GM21619 (cell line): ENCODE measurements at regions not wholly inside any gene's neighbourhood (a gene's known extent, or its start where the extent isn't known, plus 50 kb on each side); places are given as distances from the start of the nearest gene placed in this dataset.

Experiments
- ATAC-seq: cut with Tn5 transposase; IDR thresholded peaks from one replicate; pipeline ENCODE4 v1.9.1; 2021; ENCODE audit not compliant: unreplicated experiment

DNA sequence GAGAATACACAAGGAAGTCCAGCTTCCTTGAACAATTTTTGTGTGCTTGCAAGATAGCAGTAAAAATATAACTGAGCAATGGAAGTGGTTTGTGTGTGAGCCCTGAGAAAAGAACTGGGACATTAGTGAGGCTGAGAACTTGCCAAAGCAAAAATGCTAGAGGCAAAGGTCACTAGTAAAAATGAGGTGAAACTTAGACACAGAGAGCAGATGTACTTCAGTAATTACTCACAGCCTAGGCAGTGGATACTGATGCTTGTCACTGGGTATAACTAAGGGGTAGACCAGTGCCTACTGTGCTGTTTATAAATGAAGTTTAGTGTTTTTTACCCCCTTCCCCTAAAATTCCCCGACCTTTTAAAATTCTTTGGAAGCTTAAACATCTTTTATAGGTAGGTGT, 450.1 kb downstream of the LPIN1 start:
- ATAC-seq: no peak

DNA sequence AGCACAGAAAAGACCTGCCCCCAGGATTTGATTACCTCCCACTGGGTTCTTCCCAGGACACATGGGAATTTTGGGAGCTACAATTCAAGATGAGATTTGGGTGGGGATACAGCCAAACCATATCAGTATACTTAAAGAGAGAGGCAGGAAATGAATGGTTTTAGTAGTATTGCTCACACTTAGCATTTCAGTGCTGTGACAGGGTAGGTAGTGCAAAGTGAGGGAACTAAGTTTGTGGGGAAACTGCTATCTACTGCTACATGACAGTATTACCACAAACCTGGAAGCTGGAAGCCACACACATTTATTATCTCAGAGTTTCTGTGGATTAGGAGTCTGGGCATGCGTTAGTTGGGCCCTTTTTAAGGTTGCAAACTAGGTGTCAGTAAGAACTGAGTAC, 450.7 kb downstream of the LPIN1 start:
- ATAC-seq: no peak

DNA sequence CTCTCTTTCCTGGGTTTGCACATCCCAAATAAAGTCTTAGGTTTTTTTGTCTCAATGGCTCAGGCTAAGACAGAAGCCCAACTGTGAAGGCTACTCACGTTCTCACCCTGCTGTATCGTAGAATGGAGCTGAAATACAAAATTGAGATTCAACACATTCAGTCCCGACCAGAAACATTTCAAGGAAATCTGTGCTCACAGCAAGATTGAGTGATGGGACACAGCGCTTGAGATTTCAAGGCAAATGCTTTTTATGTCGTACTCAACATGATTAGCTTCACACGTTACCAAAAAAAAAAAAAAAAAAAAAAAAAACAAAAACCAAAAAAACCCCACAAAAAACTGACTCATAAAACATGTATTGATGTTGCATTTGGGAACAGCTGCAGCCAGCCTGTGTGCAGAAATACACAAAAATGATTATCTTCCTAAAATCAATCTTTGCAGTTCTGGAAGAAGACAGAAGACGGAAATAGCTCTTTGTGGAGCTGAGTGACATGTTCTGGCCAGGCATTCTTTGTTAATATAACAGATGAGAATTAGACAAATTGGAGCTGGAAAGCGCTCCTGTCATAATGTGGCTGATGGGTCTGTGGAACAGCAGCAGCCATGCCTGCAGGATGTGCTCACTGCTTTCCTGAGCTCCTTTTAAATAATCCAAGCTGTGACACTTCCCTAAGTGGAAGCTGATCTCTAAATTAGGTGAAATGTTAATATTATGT, 453.2 kb downstream of the LPIN1 start:
- no peak for ATAC-seq

DNA sequence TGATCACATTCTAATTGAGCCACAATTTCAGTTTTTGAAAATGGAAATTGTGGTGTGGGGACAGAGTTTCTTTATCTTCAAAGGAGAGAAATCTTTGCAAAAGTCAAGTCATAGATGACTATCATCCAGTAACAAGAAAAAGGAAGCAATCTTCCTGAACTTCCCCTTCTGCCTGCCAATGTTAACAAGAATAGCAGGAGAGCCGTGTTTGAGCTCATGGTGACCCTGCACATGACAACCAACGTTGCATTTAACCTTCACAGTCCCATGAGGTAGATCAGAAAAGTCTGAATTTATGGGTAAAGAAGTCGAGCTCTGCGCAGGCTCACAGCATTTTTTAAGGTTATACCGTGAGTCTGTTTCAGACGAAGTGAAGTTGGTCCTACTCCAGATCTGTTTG, 454.9 kb downstream of the LPIN1 start:
- ATAC-seq: no peak

DNA sequence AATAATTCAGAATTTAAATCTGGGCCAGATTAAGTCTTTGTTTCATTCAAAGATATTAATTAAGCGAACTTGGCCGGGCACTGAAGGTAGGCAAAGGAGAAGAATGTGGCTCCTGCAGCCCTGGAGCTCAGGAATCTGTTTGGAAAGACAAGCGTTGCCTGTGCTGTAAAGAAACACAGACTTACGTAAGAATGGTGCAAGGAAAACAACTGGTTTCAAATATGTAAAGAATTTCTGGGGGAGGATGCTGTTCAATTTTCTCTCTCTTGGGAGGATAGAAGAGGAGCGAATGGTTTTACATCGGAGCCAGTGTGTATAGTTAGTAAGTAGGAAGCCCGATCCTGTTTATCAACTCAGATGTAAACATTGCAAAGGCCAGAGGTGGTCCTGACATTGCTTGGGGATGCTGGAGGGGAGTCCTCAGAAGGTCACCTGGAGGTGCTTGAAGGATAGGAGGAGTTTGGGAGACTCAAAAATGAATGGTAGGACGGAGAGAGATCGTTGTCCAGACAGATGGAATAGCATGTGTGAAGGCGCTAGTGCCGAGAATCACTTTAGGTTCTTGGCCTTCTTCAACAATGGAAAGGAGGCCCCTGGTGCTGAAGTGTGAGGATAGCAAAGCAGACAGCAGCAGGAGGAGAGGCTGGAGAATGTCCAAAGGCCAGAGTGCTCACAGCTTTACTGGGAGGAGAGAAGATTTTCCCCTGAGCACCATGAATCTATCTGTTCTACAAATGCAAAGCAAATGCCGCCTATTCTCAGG, 456.1 kb downstream of the LPIN1 start:
- no peak for ATAC-seq

DNA sequence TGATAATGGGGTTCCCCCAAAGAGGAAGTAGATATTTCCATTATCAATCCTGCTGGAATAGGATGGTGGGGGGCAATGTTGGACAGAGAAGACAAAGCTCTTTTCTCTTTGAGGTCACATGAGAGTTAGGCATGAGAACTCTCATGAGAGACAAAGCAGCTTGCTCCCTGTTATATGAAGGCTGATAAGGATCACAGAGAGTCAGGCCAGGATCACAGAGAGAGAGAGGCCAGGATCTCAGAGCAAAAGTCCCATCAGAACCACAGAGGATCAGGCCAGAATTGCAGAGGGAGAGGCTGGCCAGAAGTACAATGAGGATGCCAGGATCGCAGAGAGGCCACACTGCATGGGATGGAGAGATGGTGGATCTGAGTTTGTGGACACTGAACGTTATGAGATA, 457.1 kb downstream of the LPIN1 start:
- no peak for ATAC-seq

DNA sequence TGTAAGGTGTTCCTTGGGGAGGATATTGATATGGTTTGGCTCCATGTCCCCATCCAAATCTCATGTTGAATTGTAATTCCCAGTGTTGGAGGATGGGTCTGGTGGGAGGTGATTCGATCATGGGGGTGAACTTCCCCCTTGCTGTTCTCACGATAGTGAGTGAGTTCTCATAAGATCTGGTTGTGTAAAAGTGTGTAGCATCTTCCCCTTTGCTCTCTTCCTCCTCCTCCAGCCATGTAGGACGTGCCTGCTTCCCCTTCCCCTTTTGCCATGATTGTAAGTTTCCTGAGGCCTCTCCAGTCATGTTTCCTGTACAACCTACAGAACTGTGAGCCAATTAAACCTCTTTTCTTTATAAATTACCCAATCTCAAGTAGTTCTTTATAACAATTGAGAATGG, 458.7 kb downstream of the LPIN1 start:
- no peak for ATAC-seq

DNA sequence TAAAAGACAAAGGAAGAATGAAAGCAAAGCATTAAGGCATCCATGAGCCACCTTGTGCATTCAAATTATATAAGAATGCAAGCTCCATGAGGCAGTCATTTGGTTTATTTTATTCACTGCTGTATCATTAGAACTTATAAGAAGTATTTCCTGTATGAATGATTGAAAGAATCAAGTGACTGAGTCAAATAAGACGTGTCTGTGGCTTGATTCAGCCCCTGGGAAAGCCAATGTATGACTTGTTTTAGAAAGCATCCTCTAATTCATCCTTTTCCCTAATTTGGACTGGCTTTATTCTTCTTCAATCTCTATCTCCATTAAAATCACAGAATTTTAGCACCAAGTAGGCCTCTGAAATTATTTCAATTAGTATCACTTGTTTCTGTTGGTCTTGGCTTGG, 461.1 kb downstream of the LPIN1 start:
- ATAC-seq: no peak

DNA sequence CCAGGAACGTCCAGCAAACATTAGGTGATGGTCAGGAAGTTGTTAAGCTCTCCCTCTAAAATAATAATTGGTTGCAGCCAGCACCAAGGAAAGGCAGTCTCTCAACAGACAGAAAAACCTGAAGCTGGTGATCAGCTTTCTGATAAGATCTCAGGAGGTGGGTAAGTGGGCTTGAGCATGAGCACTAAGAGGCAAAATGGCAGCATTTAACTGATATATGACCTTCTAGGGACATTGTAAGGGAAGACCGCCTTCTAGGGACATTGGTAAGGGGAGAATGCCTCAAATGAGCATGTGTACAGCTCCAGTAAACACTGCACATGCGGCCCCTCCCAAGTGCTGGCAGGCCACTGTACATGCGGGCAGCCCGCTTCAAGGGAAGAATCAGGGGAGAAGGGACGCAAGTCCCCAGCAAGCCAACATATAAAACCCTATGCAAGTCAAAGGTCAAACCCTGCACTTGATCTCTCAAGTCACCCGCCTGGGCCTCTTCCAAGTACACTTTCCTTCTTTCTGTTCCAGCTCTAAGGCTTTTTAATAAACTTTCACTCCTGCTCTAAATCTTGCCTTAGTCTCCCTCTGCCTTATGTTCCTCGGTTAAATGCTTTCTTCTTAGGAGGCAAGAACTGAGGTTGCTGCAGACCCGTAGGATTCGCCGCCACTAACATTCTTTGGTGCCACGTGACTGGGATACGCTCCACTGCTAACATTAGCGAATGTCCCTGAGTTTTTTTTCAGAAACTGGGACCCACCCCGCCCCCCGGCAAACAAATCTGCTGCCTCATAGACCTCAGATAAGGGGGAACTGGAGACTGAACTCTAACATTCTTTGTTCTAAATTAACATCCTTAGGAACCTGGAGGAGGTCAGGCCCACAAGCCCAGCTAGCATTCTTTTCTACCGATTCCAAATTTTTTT, 463.8 kb downstream of the LPIN1 start:
- no peak for ATAC-seq

DNA sequence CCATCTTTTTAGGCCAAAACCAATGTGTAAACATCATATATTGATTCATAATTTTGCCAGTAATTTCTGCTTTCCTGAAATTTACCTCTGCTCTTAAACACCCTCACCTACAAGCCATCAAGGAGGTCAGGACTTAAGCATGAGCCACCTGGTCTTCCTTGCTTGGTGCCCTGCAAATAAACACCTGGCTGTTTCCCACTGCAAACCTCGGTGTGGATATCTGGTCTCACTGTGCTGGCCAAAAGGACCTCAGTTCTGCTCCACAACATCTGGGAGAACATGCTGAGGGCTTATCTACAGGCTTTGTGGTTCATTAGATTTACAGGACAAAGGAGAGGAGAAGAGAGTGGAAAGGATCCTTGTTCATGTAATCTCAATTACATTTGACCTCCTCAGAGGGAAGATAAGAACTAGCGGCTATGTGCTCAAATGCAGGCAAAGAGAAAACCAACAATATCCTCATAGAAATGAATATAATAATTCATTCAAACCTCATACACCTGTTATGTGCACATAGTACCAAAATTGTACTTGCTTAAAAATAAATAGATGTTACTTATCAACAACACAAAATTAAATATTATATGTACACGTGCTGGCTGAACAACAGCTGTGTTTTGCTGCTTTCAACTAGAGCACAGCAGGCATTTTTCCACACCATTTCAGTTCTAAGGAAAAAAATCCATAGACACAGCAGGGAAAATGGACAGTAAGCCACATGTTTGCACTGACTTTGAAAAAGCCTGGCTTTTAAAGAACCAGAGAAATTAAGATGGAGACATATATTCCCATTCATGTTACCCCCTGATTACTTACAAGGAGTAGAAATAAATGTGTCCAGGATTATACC, 465.1 kb downstream of the LPIN1 start:
- ATAC-seq: no peak

DNA sequence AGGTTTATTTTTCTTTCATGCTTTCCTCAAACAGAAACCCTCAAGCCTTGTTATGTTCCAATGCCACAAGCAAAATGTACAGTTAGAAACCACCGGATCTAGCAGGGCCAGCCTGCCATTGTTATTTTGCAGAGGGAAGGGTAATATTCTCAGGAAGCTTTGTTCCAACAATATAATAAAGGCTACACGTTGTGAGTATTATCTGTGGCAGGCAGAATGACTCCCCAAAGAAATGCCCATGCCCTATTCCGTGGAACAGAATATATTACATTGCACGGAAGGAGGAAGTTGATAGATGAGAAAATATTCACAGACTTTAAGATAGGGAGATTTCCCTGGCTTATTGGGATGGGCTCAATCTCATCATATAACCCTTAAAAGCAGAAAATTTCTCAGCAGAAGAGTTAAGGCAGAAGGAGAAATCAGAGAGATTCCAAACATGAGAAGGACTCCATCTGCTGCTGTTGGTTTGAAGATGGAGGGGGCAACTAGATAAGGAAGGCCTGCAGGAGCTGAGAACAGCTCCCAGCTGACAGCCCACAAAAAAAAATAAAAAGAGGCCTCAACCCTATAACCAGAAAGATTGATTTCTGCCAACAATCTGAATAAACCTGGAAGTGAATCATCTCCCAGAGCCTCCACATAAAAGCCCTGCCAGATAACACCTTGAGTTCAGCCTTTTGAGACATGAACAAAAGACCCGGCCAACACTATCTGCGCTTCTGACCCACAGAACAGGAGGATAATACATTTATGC, 466.6 kb downstream of the LPIN1 start:
- ATAC-seq: no peak

DNA sequence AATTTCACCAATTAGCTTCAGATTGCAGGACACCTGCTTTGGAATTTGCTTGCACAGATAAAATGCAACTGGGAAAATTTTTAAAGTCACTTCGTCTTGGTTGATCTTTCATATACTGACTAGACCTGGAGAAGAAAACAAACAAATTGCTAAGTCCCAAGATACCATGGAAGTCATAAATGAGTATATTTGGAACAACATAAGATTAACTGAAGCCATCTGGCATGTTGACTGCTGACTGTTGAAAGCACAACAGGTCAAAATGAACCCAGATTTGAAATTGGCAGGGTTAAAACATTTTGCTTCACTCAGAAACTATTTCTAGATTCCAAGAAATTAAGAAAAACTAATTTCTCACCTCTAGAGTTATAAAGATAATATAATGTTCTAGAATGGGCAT, 470.7 kb downstream of the LPIN1 start:
- no peak for ATAC-seq

DNA sequence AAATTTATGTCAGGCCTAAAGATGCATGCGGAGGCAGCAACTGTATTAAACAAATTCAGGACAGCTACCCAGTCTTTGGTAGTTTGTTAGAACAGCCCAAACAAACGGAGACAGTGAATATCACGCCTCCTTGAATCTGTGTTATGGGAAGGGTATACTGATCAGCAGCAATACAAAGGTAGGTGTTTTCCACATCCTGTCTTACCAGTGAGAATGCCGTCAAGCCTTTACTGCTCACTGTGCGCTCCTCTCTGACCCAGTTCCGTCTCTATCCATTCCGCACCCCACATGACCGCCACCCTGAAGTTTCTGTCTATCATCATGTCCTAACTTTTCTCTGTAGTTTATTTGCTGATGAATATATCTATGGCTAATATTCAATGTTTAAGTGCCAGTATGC, 473.3 kb downstream of the LPIN1 start:
- no peak for ATAC-seq

DNA sequence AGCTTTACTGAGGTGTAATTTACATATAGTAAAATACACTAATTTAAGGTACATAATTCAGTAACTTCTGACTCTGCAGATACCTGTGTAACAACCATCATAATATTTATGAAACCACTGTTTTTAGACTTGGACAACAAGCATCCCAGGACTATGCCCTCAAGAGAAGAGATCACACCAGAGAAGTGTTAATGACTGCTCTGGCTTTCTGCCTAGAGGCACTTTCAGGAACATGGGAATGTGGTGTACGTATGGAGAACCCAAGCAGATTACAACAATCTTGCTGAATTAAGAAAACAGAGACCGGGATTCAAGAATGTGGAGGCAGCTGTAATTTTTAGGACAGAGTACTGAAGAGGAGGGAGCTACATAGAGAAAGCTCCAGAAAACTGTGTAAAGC, 475.2 kb downstream of the LPIN1 start:
- no peak for ATAC-seq

DNA sequence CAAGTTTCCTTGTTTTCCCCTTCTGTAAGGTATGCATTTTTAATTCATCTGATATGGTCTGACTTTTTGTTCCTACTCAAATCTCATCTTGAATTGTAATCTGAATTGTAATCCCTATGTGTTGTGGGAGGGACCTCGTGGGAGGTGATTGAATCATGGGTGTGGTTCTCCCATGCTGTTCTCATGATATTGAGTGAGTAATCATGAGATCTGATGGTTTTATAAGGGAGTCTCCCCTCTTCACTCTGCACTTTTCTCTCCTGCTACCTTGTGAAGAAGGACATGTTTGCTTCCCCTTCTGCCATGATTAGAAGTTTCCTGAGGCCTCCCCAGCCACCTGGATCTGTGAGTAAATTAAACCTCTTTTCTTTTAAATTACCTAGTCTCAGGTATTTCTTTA, 476.1 kb downstream of the LPIN1 start:
- ATAC-seq: no peak

DNA sequence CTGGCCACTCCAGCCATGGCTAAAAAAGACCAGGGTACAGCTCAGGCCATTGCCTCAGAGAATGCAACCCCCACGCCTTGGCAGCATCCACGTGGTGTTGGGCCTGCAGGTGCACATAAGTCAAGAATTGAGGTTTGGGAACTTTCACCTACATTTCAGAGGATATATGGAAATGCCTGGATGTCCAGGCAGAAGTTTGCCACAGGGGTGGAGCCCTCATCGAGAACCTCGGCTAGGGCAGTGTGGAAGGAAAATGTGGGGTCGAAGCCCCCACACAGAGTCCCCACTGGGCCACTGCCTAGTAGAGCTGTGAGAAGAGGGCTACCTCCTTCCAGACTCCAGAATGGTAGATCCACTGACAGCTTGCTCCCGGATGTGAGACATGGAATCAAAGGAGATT, 477.3 kb downstream of the LPIN1 start:
- no peak for ATAC-seq

DNA sequence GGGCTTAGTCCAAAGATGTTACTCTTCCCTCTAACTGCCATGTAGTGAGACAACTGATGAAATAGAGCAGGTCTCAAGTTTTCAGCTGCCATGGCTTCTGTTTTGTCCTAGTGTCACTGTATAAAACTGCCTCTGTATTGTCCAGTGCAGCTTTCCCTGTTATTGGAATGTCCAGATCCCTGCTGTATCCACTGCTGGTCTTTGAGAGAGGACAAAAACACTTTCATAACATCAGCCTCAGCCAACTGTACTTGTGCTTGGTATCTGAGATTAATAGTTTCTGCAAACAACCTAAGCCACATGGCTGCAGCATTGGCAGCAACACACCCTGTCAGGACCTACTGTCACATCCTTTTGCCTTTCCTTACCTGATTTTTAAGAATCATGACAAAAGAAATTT, 480.2 kb downstream of the LPIN1 start:
- no peak for ATAC-seq

DNA sequence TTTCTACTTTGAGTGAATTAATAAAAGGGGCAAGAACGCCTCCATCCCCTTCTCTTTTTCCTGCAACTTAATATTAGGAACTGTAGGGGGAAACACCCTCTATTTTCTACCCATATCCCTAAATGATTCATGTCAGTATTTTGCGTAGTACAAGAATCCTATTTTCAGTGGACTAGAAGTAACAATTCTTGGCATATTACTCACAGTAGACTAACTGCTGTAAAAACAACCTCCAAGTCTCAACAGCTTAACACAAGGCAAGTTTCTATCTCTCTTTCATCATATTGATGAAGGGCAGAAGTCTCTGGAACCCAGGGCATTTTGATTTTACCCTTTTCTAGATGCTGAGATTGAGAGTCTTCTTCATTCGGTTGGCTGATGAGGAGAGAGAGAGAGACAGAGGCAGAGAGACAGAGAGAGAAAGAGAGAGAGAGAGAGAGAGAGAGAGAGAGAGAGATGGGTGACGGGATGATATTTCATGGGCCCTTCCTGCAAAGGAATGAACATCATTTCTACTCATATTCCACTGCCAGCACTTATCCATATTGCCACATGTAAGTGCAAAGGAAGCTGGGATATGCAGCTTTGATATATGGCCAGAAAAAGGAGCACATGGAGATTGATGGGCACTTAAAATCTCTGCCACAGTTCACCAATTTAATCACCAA, 481.6 kb downstream of the LPIN1 start:
- ATAC-seq: no peak

DNA sequence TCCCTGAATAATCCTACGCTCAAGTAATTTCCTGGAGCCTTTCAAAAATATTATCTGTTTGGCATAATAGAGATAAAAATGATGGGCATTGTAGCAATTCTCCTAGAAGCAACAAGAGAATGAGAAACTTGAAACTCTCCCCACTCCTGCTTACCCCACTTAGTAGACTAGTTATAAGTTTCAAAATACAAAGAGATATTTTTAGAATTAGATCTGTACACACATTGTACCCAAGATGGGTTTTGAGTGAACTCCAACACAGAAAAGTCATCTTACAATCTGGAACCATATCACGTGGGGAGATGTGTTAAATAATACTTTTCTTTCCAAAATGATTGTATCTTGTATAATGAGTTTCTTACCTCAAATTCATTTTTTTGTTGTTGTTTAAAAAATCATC, 484.9 kb downstream of the LPIN1 start:
- no peak for ATAC-seq

DNA sequence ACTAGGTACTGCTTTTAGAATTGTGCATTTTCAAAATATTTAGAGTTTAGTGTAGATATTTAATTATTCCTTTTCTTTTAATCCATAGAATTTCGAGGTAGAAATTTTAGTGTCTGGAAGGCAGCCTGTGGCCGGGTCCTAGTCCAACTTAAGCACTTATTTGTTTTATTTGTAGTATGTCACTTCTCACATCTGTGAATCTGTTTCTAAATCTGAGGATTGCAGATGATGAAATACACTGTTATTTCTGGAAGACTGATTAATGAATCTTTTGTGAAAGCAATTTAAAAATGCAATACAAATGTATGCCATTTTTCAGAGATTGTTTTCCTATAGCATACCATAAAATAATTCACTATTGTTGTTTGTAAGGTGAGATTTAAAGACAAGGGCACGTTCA, 483.9 kb upstream of the TRIB2 start:
- no peak for ATAC-seq
